ENCODE measurements at regions not wholly inside any gene's neighbourhood (a gene's known extent, or its start where the extent isn't known, plus 50 kb on each side); places are given as distances from the start of the nearest gene placed in this dataset.

DNA sequence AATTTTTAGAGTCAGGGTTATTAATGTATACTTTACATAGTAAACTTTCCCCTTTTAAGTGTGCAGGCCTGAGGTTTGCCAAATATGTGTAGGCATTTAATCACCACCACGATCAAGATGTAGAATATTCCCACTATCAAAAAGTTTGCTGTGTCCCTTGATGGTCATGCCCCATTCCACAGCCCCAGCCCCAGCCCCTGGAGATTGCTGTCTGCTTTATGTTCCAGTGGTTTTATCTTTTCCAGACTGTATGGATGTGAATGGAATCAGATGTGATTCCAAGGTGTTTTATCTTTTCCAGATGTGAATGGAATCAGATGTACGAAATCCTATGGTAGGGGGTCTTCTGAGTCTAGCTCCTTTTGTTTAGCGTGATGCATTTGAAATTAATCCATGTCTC, 93.1 kb upstream of the B3GAT1 start:
- Histone ChIP-seq H3K4me2 (ENCODE audit: insufficient read depth, insufficient read length, low read length) (no peak overlapping the region), H3T11ph (ENCODE audit: low read length) (no peak overlapping the region), H2AK5ac (ENCODE audit: insufficient read length, low read length) (no peak overlapping the region), H4K5ac (ENCODE audit: insufficient read length, low read depth, low read length) (no peak overlapping the region), H3K23me2 (ENCODE audit: insufficient read length, low read depth, low read length, poor library complexity, severe bottlenecking) (no peaks in the 10 kb centered on the region), H2BK20ac (ENCODE audit: low read depth, low read length, poor library complexity, severe bottlenecking) (no peak overlapping the region), H3K23ac (ENCODE audit: insufficient read length, low read depth, low read length) (no peak overlapping the region), H2BK12ac (ENCODE audit: insufficient read length, low read depth, low read length) (no peak overlapping the region), H3K4ac (ENCODE audit: low read depth, low read length) (no peak overlapping the region), H2AFZ (ENCODE audit: low read length) (no peak overlapping the region), H2BK5ac (ENCODE audit: insufficient read length, low read length) (no peak overlapping the region), H3K27me3 (ENCODE audit: insufficient read depth, low read length) (no peaks in the 10 kb centered on the region), H4K91ac (ENCODE audit: insufficient read length, low read depth, low read length) (no peak overlapping the region), H2BK15ac (ENCODE audit: low read depth, low read length) (no peak overlapping the region), H3K9ac (ENCODE audit: extremely low read depth, insufficient read length, low read length) (no peak overlapping the region), H3K18ac (ENCODE audit: insufficient read length, low read depth, low read length) (no peak overlapping the region), H3K56ac (ENCODE audit: insufficient read length, low read depth, low read length) (no peak overlapping the region), H3K9me3 (ENCODE audit: control insufficient read depth, low read depth, low read length) (no peaks in the 10 kb centered on the region), H4K20me1 (ENCODE audit: control insufficient read depth, insufficient read depth, insufficient read length) (no peaks in the 10 kb centered on the region), H4K8ac (replicated peaks; ENCODE audit: insufficient read length, low read depth, low read length) (no peak overlapping the region), H3K79me2 (ENCODE audit: insufficient read depth, low read length) (no peaks in the 10 kb centered on the region), H3K79me1 (ENCODE audit: insufficient read depth, low read depth, low read length, poor library complexity, severe bottlenecking) (no peaks in the 10 kb centered on the region), H2BK120ac (ENCODE audit: low read depth, low read length, poor library complexity, severe bottlenecking) (no peak overlapping the region), H3K27ac (ENCODE audit: insufficient read length, low read depth, low read length) (no peak overlapping the region), H3K4me1 (ENCODE audit: insufficient read depth, low read length) (peaks cover 9% of the 10 kb centered on the region; the same call in 1 of the 2 replicates), H3K14ac (ENCODE audit: insufficient read depth, low read length) (no peak overlapping the region)
- no peak for DNase-seq
- Mint-ChIP-seq H3K27ac (no peak overlapping the region), H3K27me3 (ENCODE audit: low read depth) (peaks cover 26% of the 10 kb centered on the region), H3K36me3 (ENCODE audit: insufficient read depth in 1 of 3, low read depth in 3 of 3) (no peaks in the 10 kb centered on the region; a peak in 1 of 7 replicates), H3K9me3 (no peaks in the 10 kb centered on the region; a peak in 1 of 5 replicates), H3K4me1 (peaks cover 36 to 39% of the 10 kb centered on the region in 2 experiments), H3K4me3 (no peak overlapping the region)
- no CpG with 5 or more reads among the region's 3 CpGs for WGBS (ENCODE audit: extremely low coverage, insufficient read length, low lambda C conversion rate)
- TF ChIP-seq, protein P1, sequence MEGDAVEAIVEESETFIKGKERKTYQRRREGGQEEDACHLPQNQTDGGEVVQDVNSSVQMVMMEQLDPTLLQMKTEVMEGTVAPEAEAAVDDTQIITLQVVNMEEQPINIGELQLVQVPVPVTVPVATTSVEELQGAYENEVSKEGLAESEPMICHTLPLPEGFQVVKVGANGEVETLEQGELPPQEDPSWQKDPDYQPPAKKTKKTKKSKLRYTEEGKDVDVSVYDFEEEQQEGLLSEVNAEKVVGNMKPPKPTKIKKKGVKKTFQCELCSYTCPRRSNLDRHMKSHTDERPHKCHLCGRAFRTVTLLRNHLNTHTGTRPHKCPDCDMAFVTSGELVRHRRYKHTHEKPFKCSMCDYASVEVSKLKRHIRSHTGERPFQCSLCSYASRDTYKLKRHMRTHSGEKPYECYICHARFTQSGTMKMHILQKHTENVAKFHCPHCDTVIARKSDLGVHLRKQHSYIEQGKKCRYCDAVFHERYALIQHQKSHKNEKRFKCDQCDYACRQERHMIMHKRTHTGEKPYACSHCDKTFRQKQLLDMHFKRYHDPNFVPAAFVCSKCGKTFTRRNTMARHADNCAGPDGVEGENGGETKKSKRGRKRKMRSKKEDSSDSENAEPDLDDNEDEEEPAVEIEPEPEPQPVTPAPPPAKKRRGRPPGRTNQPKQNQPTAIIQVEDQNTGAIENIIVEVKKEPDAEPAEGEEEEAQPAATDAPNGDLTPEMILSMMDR (conservative IDR thresholded peaks at IDR 0.05): no peak
